ENCODE measurements at regions not wholly inside any gene's neighbourhood (a gene's known extent, or its start where the extent isn't known, plus 50 kb on each side); places are given as distances from the start of the nearest gene placed in this dataset.

GRCh38 chr15:89400116-89400781, 65.6 kb upstream of the POLG start (continued):
- TF ChIP-seq PRDM2 (tag by site-specific recombination; IDR thresholded peaks at IDR 0.05; ENCODE audit: borderline replicate concordance) (no peak), ZNF514 (tag by site-specific recombination; IDR thresholded peaks at IDR 0.05) (no peak), KLF1 (tag by site-specific recombination; IDR thresholded peaks at IDR 0.05) (no peak), ZNF626 (tag by site-specific recombination; IDR thresholded peaks at IDR 0.05) (no peak), ZNF558 (tag by site-specific recombination; IDR thresholded peaks at IDR 0.05) (no peak), ZBTB49 (tag by site-specific recombination; IDR thresholded peaks at IDR 0.05; ENCODE audit: low read depth) (no peak), ZNF2 (tag by site-specific recombination; IDR thresholded peaks at IDR 0.05) (no peak), ZNF112 (tag by site-specific recombination; IDR thresholded peaks at IDR 0.05) (no peak), WT1 (tag by site-specific recombination; IDR thresholded peaks at IDR 0.05) (no peak; the same call in 1 of the 2 replicates), GLIS2 (tag by site-specific recombination; IDR thresholded peaks at IDR 0.05) (peak; percentile 73), EGR2 (tag by site-specific recombination; IDR thresholded peaks at IDR 0.05; ENCODE audit: low read depth) (no peak), ZNF473 (tag by site-specific recombination; IDR thresholded peaks at IDR 0.05) (no peak), ZFP69B (tag by site-specific recombination; IDR thresholded peaks at IDR 0.05) (no peak), ZNF785 (tag by site-specific recombination; IDR thresholded peaks at IDR 0.05) (no peak), ZBTB44 (tag by site-specific recombination; IDR thresholded peaks at IDR 0.05) (no peak), ZNF768 (tag by site-specific recombination; IDR thresholded peaks at IDR 0.05) (no peak), ZNF426 (tag by site-specific recombination; IDR thresholded peaks at IDR 0.05) (no peak), ZNF16 (tag by site-specific recombination; IDR thresholded peaks at IDR 0.05; ENCODE audit: low read depth) (no peak), ZNF280C (tag by site-specific recombination; IDR thresholded peaks at IDR 0.05) (no peak), KLF7 (tag by site-specific recombination; IDR thresholded peaks at IDR 0.05; ENCODE audit: borderline replicate concordance) (no peak)
- TF ChIP-seq, protein P1, sequence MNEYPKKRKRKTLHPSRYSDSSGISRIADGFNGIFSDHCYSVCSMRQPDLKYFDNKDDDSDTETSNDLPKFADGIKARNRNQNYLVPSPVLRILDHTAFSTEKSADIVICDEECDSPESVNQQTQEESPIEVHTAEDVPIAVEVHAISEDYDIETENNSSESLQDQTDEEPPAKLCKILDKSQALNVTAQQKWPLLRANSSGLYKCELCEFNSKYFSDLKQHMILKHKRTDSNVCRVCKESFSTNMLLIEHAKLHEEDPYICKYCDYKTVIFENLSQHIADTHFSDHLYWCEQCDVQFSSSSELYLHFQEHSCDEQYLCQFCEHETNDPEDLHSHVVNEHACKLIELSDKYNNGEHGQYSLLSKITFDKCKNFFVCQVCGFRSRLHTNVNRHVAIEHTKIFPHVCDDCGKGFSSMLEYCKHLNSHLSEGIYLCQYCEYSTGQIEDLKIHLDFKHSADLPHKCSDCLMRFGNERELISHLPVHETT (tag by site-specific recombination; IDR thresholded peaks at IDR 0.05), result no peak
